SK-N-SH treated with all-trans-retinoic acid at 6 μM for 48 hours (cell line): ENCODE measurements at regions not wholly inside any gene's neighbourhood (a gene's known extent, or its start where the extent isn't known, plus 50 kb on each side); places are given as distances from the start of the nearest gene placed in this dataset.
"Not testable (repeated sequence)": the region's sequence is repeated elsewhere in the genome, so short reads cannot be mapped to it uniquely, and the experiment has no call there.

Experiments
- ATAC-seq: fragments of 200-7000 bp; cut with Tn5 transposase; 3 replicates; pipeline ENCODE4 v1.9.1; 2020; ENCODE audit warnings: mild to moderate bottlenecking, moderate library complexity
- BACH2 ChIP-seq: fragments of 250-450 bp; sonication (Bioruptor Pico); IDR thresholded peaks from 2 replicates; pipeline ENCODE4 v1.9.0; 2021; ENCODE audit warnings: mild to moderate bottlenecking, borderline replicate concordance
- CSDC2 ChIP-seq: fragments of 250-450 bp; sonication (Bioruptor Pico); IDR thresholded peaks from 2 replicates; pipeline ENCODE4 v1.5.0; 2020; ENCODE audit warnings: mild to moderate bottlenecking, moderate library complexity
- OSR1 ChIP-seq: fragments of 250-450 bp; sonication (Bioruptor Pico); IDR thresholded peaks from 2 replicates; pipeline ENCODE4 v1.8.0; 2022; ENCODE audit warnings: moderate library complexity, mild to moderate bottlenecking, inconsistent platforms
- PPARA ChIP-seq: fragments of 250-450 bp; sonication (Bioruptor Pico); IDR thresholded peaks from 2 replicates; pipeline ENCODE4 v1.5.0; 2020; ENCODE audit warnings: mild to moderate bottlenecking, borderline replicate concordance
- RARB ChIP-seq: fragments of 250-450 bp; sonication (Bioruptor Pico); IDR thresholded peaks from 2 replicates; pipeline ENCODE4 v1.8.0; 2021; ENCODE audit warnings: mild to moderate bottlenecking, moderate library complexity
- SNAI2 ChIP-seq: fragments of 250-450 bp; sonication (Bioruptor Pico); IDR thresholded peaks from 2 replicates; pipeline ENCODE4 v1.5.0; 2020; ENCODE audit warnings: mild to moderate bottlenecking, moderate library complexity
- TCF4 ChIP-seq: fragments of 250-450 bp; sonication (Bioruptor Pico); IDR thresholded peaks from 2 replicates; pipeline ENCODE4 v1.8.0; 2021; ENCODE audit warnings: mild to moderate bottlenecking, moderate library complexity, borderline replicate concordance
- TOX ChIP-seq: fragments of 250-450 bp; sonication (Bioruptor Pico); IDR thresholded peaks from 2 replicates; pipeline ENCODE4 v1.8.0; 2021; ENCODE audit warnings: mild to moderate bottlenecking, moderate library complexity, borderline replicate concordance
- ZC3H10 ChIP-seq: fragments of 250-450 bp; sonication (Bioruptor Pico); IDR thresholded peaks from 2 replicates; pipeline ENCODE4 v1.5.1; 2021; ENCODE audit warnings: mild to moderate bottlenecking, moderate library complexity
- ZFP3 ChIP-seq: fragments of 250-450 bp; sonication (Bioruptor Pico); IDR thresholded peaks from 2 replicates; pipeline ENCODE4 v1.5.0; 2020; ENCODE audit warnings: mild to moderate bottlenecking, moderate library complexity
- ZFP30 ChIP-seq: fragments of 450-650 bp; formaldehyde crosslinking; IDR thresholded peaks from 2 replicates; pipeline ENCODE4 v1.5.0; 2022; ENCODE audit warnings: mild to moderate bottlenecking, moderate library complexity
- ZNF565 ChIP-seq: fragments of 450-650 bp; formaldehyde crosslinking; conservative IDR thresholded peaks from 2 replicates; pipeline ENCODE4 v1.5.0; 2020; ENCODE audit warnings: low read depth, mild to moderate bottlenecking, moderate library complexity
- ZNF70 ChIP-seq: fragments of 450-650 bp; formaldehyde crosslinking; IDR thresholded peaks from 2 replicates; pipeline ENCODE4 v1.5.0; 2020; ENCODE audit warnings: mild to moderate bottlenecking, moderate library complexity
- ZNF8 ChIP-seq: fragments of 450-650 bp; formaldehyde crosslinking; IDR thresholded peaks from 2 replicates; pipeline ENCODE4 v1.5.0; 2020; ENCODE audit warnings: mild to moderate bottlenecking, moderate library complexity
- TF ChIP-seq, protein P1 (sequence below): fragments of 250-450 bp; sonication (Bioruptor Pico); IDR thresholded peaks from 2 replicates; pipeline ENCODE4 v1.8.0; 2020; ENCODE audit warnings: mild to moderate bottlenecking, moderate library complexity, borderline replicate concordance
- TF ChIP-seq, protein P2 (sequence below): fragments of 250-450 bp; sonication (Bioruptor Pico); IDR thresholded peaks from 2 replicates; pipeline ENCODE4 v1.5.1; 2021; ENCODE audit warnings: mild to moderate bottlenecking, moderate library complexity
- TF ChIP-seq, protein P3 (sequence below): fragments of 250-450 bp; sonication (Bioruptor Pico); IDR thresholded peaks from 2 replicates; pipeline ENCODE4 v1.8.0; 2021; ENCODE audit warnings: low read depth, mild to moderate bottlenecking, moderate library complexity, borderline replicate concordance
- TF ChIP-seq, protein P4 (sequence below): fragments of 250-450 bp; sonication (Bioruptor Pico); IDR thresholded peaks from 2 replicates; pipeline ENCODE4 v1.5.1; 2020; ENCODE audit warnings: low read depth, mild to moderate bottlenecking, moderate library complexity

DNA sequence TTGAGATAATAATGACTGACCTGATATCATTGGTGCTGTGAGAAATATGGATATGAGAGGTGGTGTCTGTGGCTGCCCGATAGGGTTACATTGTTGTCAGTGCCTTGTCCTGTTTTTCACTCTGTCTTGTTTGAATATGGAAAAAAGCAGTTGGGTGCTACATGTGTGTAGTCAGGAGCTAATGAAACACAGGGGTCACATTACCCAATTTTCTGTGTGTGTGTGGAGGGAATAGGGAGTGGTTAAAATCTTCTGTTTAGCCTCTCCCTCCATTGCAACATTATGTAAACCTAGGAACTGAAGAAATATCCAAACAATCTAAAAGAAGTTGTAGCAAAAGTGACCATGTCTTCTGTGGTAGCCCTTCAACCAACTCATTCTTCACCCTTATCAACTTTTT is 527.7 kb upstream of the SOX9 start (continued):
- no peak for TF ChIP-seq ZC3H10 (CRISPR knock-in tag)
- TF ChIP-seq, protein P1, sequence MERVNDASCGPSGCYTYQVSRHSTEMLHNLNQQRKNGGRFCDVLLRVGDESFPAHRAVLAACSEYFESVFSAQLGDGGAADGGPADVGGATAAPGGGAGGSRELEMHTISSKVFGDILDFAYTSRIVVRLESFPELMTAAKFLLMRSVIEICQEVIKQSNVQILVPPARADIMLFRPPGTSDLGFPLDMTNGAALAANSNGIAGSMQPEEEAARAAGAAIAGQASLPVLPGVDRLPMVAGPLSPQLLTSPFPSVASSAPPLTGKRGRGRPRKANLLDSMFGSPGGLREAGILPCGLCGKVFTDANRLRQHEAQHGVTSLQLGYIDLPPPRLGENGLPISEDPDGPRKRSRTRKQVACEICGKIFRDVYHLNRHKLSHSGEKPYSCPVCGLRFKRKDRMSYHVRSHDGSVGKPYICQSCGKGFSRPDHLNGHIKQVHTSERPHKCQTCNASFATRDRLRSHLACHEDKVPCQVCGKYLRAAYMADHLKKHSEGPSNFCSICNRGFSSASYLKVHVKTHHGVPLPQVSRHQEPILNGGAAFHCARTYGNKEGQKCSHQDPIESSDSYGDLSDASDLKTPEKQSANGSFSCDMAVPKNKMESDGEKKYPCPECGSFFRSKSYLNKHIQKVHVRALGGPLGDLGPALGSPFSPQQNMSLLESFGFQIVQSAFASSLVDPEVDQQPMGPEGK (CRISPR knock-in tag), result no peak

DNA sequence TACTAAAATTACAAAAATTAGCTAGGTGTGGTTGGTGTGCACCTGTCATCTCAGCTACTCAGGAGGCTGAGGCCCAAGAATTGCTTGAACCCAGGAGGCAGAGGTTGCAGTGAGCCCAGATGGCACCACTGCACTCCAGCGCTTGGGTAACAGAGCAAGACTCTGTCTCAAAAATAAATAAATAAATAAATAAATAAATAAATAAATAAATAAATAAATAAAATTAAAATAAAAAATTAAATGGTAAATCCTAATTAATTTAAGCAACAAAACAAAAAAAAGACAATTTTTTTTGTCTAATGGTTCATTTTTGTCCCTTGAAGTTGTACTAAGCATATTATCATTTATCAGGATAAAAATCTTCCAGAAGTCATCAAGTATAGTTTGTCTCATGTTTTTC is 521.2 kb upstream of the SOX9 start:
- ATAC-seq, result not testable (repeated sequence)

DNA sequence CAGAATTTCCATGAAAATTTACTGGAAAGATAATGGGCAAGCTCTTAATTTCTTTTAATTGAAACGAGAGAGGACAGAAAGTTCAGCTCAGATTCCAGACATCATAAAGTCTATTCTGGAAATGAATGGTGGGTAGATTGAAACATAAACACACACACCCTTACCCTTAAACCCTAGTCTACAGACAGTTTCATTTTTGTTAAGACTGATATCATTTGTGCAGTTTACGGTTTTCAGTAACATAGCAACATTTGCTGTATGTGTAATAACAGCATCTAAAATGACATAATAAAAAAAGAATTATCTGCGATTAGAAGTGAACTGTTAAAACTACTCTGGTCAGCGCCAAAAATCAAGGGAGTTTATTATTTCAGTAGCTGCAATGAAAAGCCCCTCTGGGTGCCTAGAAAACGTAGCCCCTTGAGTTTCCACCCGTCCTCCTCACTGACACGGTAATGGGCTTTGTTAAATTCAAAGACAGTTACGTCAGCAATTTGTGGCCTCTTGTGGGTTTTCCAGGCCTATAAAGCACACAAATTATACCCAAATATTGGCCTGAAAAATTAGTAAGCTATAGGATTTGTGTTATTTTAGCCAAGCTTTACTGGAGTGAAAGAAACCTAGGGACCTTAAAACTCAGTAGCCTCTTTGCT is 520.6 kb upstream of the SOX9 start:
- ATAC-seq, result no peak
- TF ChIP-seq ZFP3 (no peak), RARB (CRISPR knock-in tag) (no peak), OSR1 (CRISPR knock-in tag) (no peak), BACH2 (no peak), PPARA (CRISPR knock-in tag) (no peak), ZNF8 (CRISPR knock-in tag) (no peak), TOX (CRISPR knock-in tag) (no peak), ZNF565 (CRISPR knock-in tag) (no peak), CSDC2 (CRISPR knock-in tag) (no peak), SNAI2 (CRISPR knock-in tag) (no peak)
- TF ChIP-seq, protein P2, sequence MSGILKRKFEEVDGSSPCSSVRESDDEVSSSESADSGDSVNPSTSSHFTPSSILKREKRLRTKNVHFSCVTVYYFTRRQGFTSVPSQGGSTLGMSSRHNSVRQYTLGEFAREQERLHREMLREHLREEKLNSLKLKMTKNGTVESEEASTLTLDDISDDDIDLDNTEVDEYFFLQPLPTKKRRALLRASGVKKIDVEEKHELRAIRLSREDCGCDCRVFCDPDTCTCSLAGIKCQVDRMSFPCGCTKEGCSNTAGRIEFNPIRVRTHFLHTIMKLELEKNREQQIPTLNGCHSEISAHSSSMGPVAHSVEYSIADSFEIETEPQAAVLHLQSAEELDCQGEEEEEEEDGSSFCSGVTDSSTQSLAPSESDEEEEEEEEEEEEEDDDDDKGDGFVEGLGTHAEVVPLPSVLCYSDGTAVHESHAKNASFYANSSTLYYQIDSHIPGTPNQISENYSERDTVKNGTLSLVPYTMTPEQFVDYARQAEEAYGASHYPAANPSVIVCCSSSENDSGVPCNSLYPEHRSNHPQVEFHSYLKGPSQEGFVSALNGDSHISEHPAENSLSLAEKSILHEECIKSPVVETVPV (CRISPR knock-in tag), result no peak
- TF ChIP-seq, all 23 proteins: peak for 0

DNA sequence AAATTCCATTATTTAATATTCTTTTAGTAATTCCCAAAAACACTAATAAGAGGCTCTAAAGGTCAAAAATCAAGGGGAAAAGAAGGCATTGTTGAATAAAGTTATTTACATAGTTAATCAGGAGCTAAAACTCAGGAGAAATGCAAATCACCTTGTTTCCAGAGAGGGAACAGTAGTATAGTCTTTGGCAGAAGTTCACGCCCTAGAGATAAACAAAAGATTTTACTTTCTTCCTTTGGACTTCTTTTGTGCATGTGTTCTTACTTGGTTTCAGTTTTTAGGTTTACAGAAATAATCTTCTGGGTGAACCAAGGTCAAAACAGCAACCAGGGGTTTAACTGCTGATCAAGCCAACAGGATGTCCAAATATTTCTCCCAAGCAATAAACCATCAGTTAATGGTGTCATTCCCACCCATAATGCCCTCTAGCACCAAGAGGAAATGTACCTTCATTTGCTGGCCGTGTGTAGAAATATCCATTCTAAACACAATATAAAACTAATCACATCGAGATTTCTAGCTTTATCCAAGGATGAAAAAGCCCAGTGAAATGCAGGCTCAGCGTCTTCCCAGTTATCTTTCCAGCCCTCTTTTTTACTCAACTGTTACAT is 518.8 kb upstream of the SOX9 start:
- TF ChIP-seq TOX (CRISPR knock-in tag), result no peak
- no peak for TF ChIP-seq ZNF70
- TF ChIP-seq ZNF565 (CRISPR knock-in tag), result no peak
- no peak for TF ChIP-seq BACH2
- TF ChIP-seq, protein P3, sequence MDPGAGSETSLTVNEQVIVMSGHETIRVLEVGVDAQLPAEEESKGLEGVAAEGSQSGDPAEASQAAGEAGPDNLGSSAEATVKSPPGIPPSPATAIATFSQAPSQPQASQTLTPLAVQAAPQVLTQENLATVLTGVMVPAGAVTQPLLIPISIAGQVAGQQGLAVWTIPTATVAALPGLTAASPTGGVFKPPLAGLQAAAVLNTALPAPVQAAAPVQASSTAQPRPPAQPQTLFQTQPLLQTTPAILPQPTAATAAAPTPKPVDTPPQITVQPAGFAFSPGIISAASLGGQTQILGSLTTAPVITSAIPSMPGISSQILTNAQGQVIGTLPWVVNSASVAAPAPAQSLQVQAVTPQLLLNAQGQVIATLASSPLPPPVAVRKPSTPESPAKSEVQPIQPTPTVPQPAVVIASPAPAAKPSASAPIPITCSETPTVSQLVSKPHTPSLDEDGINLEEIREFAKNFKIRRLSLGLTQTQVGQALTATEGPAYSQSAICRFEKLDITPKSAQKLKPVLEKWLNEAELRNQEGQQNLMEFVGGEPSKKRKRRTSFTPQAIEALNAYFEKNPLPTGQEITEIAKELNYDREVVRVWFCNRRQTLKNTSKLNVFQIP (CRISPR knock-in tag), result no peak
- TF ChIP-seq, protein P2 (CRISPR knock-in tag), result no peak
- TF ChIP-seq ZC3H10 (CRISPR knock-in tag), result no peak
- TF ChIP-seq RARB (CRISPR knock-in tag), result no peak
- TF ChIP-seq SNAI2 (CRISPR knock-in tag), result no peak
- ATAC-seq, result no peak

DNA sequence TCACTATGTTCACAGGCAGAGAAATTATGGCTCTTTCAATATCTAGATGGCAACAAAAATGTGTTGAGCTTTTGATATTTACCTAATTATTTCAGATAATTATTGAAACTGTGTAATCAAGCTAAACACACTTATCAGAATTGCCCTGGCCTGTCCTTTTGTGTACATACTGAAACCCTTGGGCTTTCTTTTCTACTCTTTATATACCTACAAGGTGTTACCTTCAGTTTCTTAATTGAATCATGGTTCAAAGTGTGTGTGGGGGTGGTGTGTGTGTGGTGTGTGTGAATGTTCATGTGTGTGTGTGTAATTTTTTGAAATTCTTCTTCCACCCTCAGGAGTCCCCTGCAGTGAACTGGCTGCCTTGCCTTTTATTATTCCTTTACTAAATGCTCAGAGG is 506.8 kb upstream of the SOX9 start:
- TF ChIP-seq, protein P4, sequence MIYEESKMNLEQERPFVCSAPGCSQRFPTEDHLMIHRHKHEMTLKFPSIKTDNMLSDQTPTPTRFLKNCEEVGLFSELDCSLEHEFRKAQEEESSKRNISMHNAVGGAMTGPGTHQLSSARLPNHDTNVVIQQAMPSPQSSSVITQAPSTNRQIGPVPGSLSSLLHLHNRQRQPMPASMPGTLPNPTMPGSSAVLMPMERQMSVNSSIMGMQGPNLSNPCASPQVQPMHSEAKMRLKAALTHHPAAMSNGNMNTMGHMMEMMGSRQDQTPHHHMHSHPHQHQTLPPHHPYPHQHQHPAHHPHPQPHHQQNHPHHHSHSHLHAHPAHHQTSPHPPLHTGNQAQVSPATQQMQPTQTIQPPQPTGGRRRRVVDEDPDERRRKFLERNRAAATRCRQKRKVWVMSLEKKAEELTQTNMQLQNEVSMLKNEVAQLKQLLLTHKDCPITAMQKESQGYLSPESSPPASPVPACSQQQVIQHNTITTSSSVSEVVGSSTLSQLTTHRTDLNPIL, result no peak
- TF ChIP-seq TCF4 (CRISPR knock-in tag), result no peak
- TF ChIP-seq ZNF8 (CRISPR knock-in tag), result no peak
- no peak for TF ChIP-seq ZFP30 (CRISPR knock-in tag)
- no peak for TF ChIP-seq ZC3H10 (CRISPR knock-in tag)
- ATAC-seq, result no peak
